C4-2B (cell line): ENCODE measurements at regions not wholly inside any gene's neighbourhood (a gene's known extent, or its start where the extent isn't known, plus 50 kb on each side); places are given as distances from the start of the nearest gene placed in this dataset.

Experiments
- CTCF ChIP-seq: fragments of 450-650 bp; conservative IDR thresholded peaks from 2 replicates; pipeline ENCODE4 v1.5.1; 2017; ENCODE audit warnings: mild to moderate bottlenecking
- ZFX ChIP-seq: fragments of 450-650 bp; IDR thresholded peaks from 2 replicates; pipeline ENCODE4 v1.6.1; 2017

- TF ChIP-seq CTCF (no peak), ZFX (no peak)
These were observed 1947.1 kb downstream of the OLFM4 start for GRCh38 chr13:54975676-54976075.
